ENCODE measurements at regions not wholly inside any gene's neighbourhood (a gene's known extent, or its start where the extent isn't known, plus 50 kb on each side); places are given as distances from the start of the nearest gene placed in this dataset.

DNA sequence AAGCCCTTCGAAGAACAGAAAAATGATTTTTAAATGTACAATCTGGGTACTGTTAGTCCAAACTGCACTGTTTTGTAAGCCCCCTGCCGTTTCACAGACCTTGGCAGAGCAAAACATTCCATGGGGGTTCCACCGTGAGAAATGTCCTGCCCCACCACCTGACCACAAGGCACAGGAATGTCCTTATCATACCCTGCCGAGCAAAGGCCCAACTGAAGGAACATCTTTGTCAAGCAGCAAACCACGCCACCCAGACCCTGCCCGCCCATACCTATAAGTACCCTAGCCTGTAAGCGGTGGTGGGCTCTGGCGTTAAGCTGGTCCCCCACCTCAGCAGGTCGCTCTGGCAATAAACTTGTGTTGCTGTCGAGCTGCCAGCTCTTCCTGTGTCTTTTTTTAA, 181.6 kb upstream of the PZP start:
- H2BK12ac ChIP-seq (ENCODE audit: insufficient read length, low read depth, low read length) = no peak overlapping the region
- H2BK15ac ChIP-seq (ENCODE audit: low read depth, low read length) = no peak overlapping the region
- no peak overlapping the region for H4K5ac ChIP-seq (ENCODE audit: insufficient read length, low read depth, low read length)
- H3K56ac ChIP-seq (ENCODE audit: insufficient read length, low read depth, low read length) = no peak overlapping the region
- Mint-ChIP-seq H3K4me3 (no peak overlapping the region), H3K36me3 (ENCODE audit: insufficient read depth in 1 of 3, low read depth in 3 of 3) (no peaks in the 10 kb centered on the region), H3K4me1 (peaks cover 17 to 18% of the 10 kb centered on the region in 2 experiments), H3K27ac (no peak overlapping the region), H3K9me3 (no peaks in the 10 kb centered on the region), H3K27me3 (ENCODE audit: low read depth) (peaks cover 1% of the 10 kb centered on the region; the same call in 1 of the 2 replicates)
- no peak overlapping the region for H2AK5ac ChIP-seq (ENCODE audit: insufficient read length, low read length)
- H3K14ac ChIP-seq (ENCODE audit: insufficient read depth, low read length) = no peak overlapping the region
- H3K27me3 ChIP-seq (ENCODE audit: insufficient read depth, low read length) = no peaks in the 10 kb centered on the region
- no peak overlapping the region for H3K9ac ChIP-seq (ENCODE audit: extremely low read depth, insufficient read length, low read length)
- no peak overlapping the region for H4K8ac ChIP-seq (replicated peaks; ENCODE audit: insufficient read length, low read depth, low read length)
- DNase-seq = no peak
- no peaks in the 10 kb centered on the region for H3K79me1 ChIP-seq (ENCODE audit: insufficient read depth, low read depth, low read length, poor library complexity, severe bottlenecking)
- no peak overlapping the region for H2AFZ ChIP-seq (ENCODE audit: low read length)
- no peak overlapping the region for H2BK5ac ChIP-seq (ENCODE audit: insufficient read length, low read length)
- H3T11ph ChIP-seq (ENCODE audit: low read length) = no peak overlapping the region
- H2BK20ac ChIP-seq (ENCODE audit: low read depth, low read length, poor library complexity, severe bottlenecking) = no peak overlapping the region
- peaks cover 2% of the 10 kb centered on the region; the same call in 1 of the 2 replicates for H3K4me1 ChIP-seq (ENCODE audit: insufficient read depth, low read length)
- H3K18ac ChIP-seq (ENCODE audit: insufficient read length, low read depth, low read length) = no peak overlapping the region
- H3K23me2 ChIP-seq (ENCODE audit: insufficient read length, low read depth, low read length, poor library complexity, severe bottlenecking) = no peaks in the 10 kb centered on the region
- no peak for TF ChIP-seq CTCF (conservative IDR thresholded peaks at IDR 0.05)
- no peaks in the 10 kb centered on the region for H4K20me1 ChIP-seq (ENCODE audit: control insufficient read depth, insufficient read depth, insufficient read length)
- no peaks in the 10 kb centered on the region for H3K79me2 ChIP-seq (ENCODE audit: insufficient read depth, low read length)
- no peak overlapping the region for H3K4ac ChIP-seq (ENCODE audit: low read depth, low read length)
- H3K4me2 ChIP-seq (ENCODE audit: insufficient read depth, insufficient read length, low read length) = no peak overlapping the region
- H4K91ac ChIP-seq (ENCODE audit: insufficient read length, low read depth, low read length) = no peak overlapping the region
- H3K23ac ChIP-seq (ENCODE audit: insufficient read length, low read depth, low read length) = no peak overlapping the region
- no peak overlapping the region for H3K27ac ChIP-seq (ENCODE audit: insufficient read length, low read depth, low read length)
- H2BK120ac ChIP-seq (ENCODE audit: low read depth, low read length, poor library complexity, severe bottlenecking) = no peak overlapping the region
- no peaks in the 10 kb centered on the region for H3K9me3 ChIP-seq (ENCODE audit: control insufficient read depth, low read depth, low read length)
- no CpG with 5 or more reads among the region's 10 CpGs for WGBS (ENCODE audit: extremely low coverage, insufficient read length, low lambda C conversion rate)

Measured in H9 (cell line).